Heart left ventricle (tissue), 16 donors: ENCODE measurements at regions not wholly inside any gene's neighbourhood (a gene's known extent, or its start where the extent isn't known, plus 50 kb on each side); places are given as distances from the start of the nearest gene placed in this dataset.
A peak's percentile ranks its signal among the peaks of the same experiment; 100 is the strongest.

Experiments used
- ATAC-seq, 4 donors: fragments of 200-7000 bp; cut with Tn5 transposase; one replicate each; pipeline ENCODE4 v1.9.1; 2020 to 2022; ENCODE audit warnings: moderate library complexity in 4 of 4, mild to moderate bottlenecking in 3 of 4, moderate number of reproducible peaks in 1 of 4
- DNase-seq, 5 donors: peaks; one replicate each; pipeline ENCODE4 v3.0.0-alpha.2; 2020
- H3K27ac ChIP-seq, 12 donors: fragments of 200-600 bp; sonication (generic) in 4 of 12; one replicate each; pipeline versions ENCODE4 v1.5.0 to v1.8.0; 2016 to 2022; ENCODE audit warnings: mild to moderate bottlenecking in 2 of 12
- H3K27me3 ChIP-seq, 9 donors: fragments of 200-600 bp; sonication (generic) in 2 of 9; one replicate each; pipeline versions ENCODE4 v1.5.1 to v1.8.0; 2016 to 2022; ENCODE audit warnings: mild to moderate bottlenecking in 3 of 9
- H3K36me3 ChIP-seq, 9 donors: fragments of 200-600 bp; sonication (generic) in 2 of 9; one replicate each; pipeline versions ENCODE4 v1.5.0 to v1.8.0; 2018 to 2022; ENCODE audit warnings: mild to moderate bottlenecking in 2 of 9
- H3K4me1 ChIP-seq, 12 donors: fragments of 200-600 bp; sonication (generic) in 4 of 12; one replicate each; pipeline versions ENCODE4 v1.5.0 to v1.8.0; 2016 to 2022; ENCODE audit warnings: mild to moderate bottlenecking in 3 of 12
- H3K4me3 ChIP-seq, 12 donors: fragments of 200-600 bp; sonication (generic) in 4 of 12; one replicate each; pipeline versions ENCODE4 v1.5.0 to v1.8.0; 2017 to 2022; ENCODE audit warnings: mild to moderate bottlenecking in 9 of 12, moderate library complexity in 4 of 12
- H3K9me3 ChIP-seq, 12 donors: fragments of 200-600 bp; sonication (generic) in 4 of 12; one replicate each; pipeline versions ENCODE4 v1.5.0 to v1.8.0; 2016 to 2022; ENCODE audit warnings: mild to moderate bottlenecking in 1 of 12
- CTCF ChIP-seq, 12 donors: fragments of 200-600 bp; sonication (generic) in 4 of 12; IDR thresholded peaks; one replicate each; pipeline versions ENCODE4 v1.5.0 to v1.8.0; 2018 to 2022; ENCODE audit warnings: antibody characterized with exemption in 12 of 12, mild to moderate bottlenecking in 5 of 12
- POLR2A ChIP-seq, 2 donors: fragments of 450-650 bp; IDR thresholded peaks; one replicate each; pipeline ENCODE4 v1.6.1; 2017; ENCODE audit warnings: antibody characterized with exemption in 2 of 2, mild to moderate bottlenecking in 2 of 2, moderate library complexity in 2 of 2
- WGBS, 4 donors: extraction: QIAGEN DNeasy Blood & Tissue Kit in 2 of 4; methylation state at CpG; one replicate each; pipeline versions ENCODE4 v1.1.5 to v1.1.7; 2013 to 2018; 5-methylcytosine and 5-hydroxymethylcytosine counted together
- intact Hi-C, 10 donors: fragments of 100-400 bp; cut with DNase I; formaldehyde crosslinking; loops; one replicate each; pipeline versions ENCODE4 v1.11.1 to v1.14.2; 2022
- donor health status: ischemic (EF 13 %, LVEDD 7.1; RV severe dilation, severe dysfunction).
- donor health status: healthy with polysubstance abuse.
- donor health status: DM: no; HTN: yes; CAD: no.
- donor health status: DM: no; HTN: no; CAD: no.
- donor health status: ischemic (EF 25% LVEDD 6.9; RV normal size, moderate dysfunction).
- donor health status: ischemic (EF 25% LVEDD 5.7; RV mildly dilated, moderate dysfunction).
- donor health status: healthy.
- donor health status: DM: yes; HTN: yes; CAD: no.
- donor health status: ischemic (EF 35%, LVEDD 5.7; RV mildly dilated, moderate dysfunction).
- donor health status: nonischemic (EF 11% LVEDD 7.7; RV severe dilation, severe dysfunction).
- donor health status: DM: yes; HTN: yes; CAD: no.
- donor health status: PGD.
- donor health status: ischemic (EF 29% LVEDD 5.4; RV normal size, mild dysfunction).
- donor health status: nonischemic (EF 23%, LVEDD 6.1; RV moderate dilation, normal function).

- H3K9me3 ChIP-seq: no peaks in the 10 kb centered on the region
- H3K36me3 ChIP-seq: no peaks in the 10 kb centered on the region
- H3K27ac ChIP-seq: no peak overlapping the region
- no peak for DNase-seq
- H3K4me1 ChIP-seq: peaks cover 0 to 13% (median 4%) of the 10 kb centered on the region in 12 donors
- peak in 2 of 4 donors; percentile 66 to 73 for ATAC-seq
- no peak overlapping the region for H3K4me3 ChIP-seq
- TF ChIP-seq POLR2A (IDR thresholded peaks at IDR 0.05) (no peak), CTCF (IDR thresholded peaks at IDR 0.05) (no peak)
- WGBS, 4 donors: 71 to 75% (median 73%) methylated on average over 14 of the region's 14 CpGs
- intact Hi-C loops: no loop called here
- H3K27me3 ChIP-seq: no peaks in the 10 kb centered on the region
Observed at GRCh38 chr5:157925786-157926671, 67.1 kb upstream of the CLINT1 start.

GRCh38 chr5:157924931-157925729 lies 66.2 kb upstream of the CLINT1 start:
- H3K4me3 ChIP-seq: no peak overlapping the region
- DNase-seq: no peak
- H3K36me3 ChIP-seq: no peaks in the 10 kb centered on the region
- H3K9me3 ChIP-seq: no peaks in the 10 kb centered on the region
- WGBS, 4 donors: 91 to 96% (median 95%) methylated on average over 8 of the region's 8 CpGs
- H3K4me1 ChIP-seq: peaks cover 0 to 9% (median 0%) of the 10 kb centered on the region in 12 donors
- intact Hi-C loops: no loop called here
- ATAC-seq: no peak
- H3K27me3 ChIP-seq: no peaks in the 10 kb centered on the region
- TF ChIP-seq POLR2A (IDR thresholded peaks at IDR 0.05) (no peak), CTCF (IDR thresholded peaks at IDR 0.05) (no peak)
- H3K27ac ChIP-seq: no peak overlapping the region

GRCh38 chr5:157924490-157924889 lies 65.5 kb upstream of the CLINT1 start:
- Histone ChIP-seq H3K4me3 (no peak overlapping the region), H3K4me1 (peaks cover 0 to 16% (median 2%) of the 10 kb centered on the region in 12 donors), H3K36me3 (no peaks in the 10 kb centered on the region), H3K27ac (no peak overlapping the region), H3K9me3 (no peaks in the 10 kb centered on the region), H3K27me3 (no peaks in the 10 kb centered on the region)
- ATAC-seq (no peak), DNase-seq (no peak)
- TF ChIP-seq CTCF (IDR thresholded peaks at IDR 0.05) (no peak), POLR2A (IDR thresholded peaks at IDR 0.05) (no peak)
- WGBS, 4 donors: 90 to 94% (median 93%) methylated on average over 2 of the region's 2 CpGs
- intact Hi-C loops: no loop called here

GRCh38 chr5:157923765-157924164 lies 64.8 kb upstream of the CLINT1 start:
- H3K27me3 ChIP-seq: no peaks in the 10 kb centered on the region
- H3K27ac ChIP-seq: no peak overlapping the region
- no peaks in the 10 kb centered on the region for H3K9me3 ChIP-seq
- TF ChIP-seq CTCF (IDR thresholded peaks at IDR 0.05) (no peak), POLR2A (IDR thresholded peaks at IDR 0.05) (no peak)
- H3K4me1 ChIP-seq: peaks cover 0 to 18% (median 8%) of the 10 kb centered on the region in 12 donors
- WGBS, 4 donors: 80 to 90% (median 86%) methylated on average over 3 of the region's 3 CpGs
- DNase-seq (no peak), ATAC-seq (no peak)
- H3K4me3 ChIP-seq: no peak overlapping the region
- intact Hi-C loops: no loop called here
- no peaks in the 10 kb centered on the region for H3K36me3 ChIP-seq
